H1 (cell line): ENCODE measurements at regions not wholly inside any gene's neighbourhood (a gene's known extent, or its start where the extent isn't known, plus 50 kb on each side); places are given as distances from the start of the nearest gene placed in this dataset.

ENCODE experiments used
- CTCF ChIA-PET: fragments of 300-600 bp; sonication (Branson Sonifier 250); formaldehyde crosslinking; loops from one replicate; lab custom pipeline; 2021; ENCODE audit not compliant: partially characterized antibody; lab: Charles Lee
- POLR2A ChIA-PET: fragments of 300-600 bp; sonication (Branson Sonifier 250); formaldehyde crosslinking; loops from one replicate; lab custom pipeline; 2021; ENCODE audit warnings: inconsistent platforms; ENCODE audit not compliant: partially characterized antibody; lab: Charles Lee
- DNase-seq, 2 experiments: peaks; one replicate each; pipeline versions ENCODE4 v3.0.0 to v3.0.0-alpha.2; 2010 to 2022; ENCODE audit warnings: low spot score in 2 of 2, low read depth in 1 of 2, mixed read lengths in 1 of 2
- FAIRE-seq: peaks from 2 replicates; lab custom pipeline; 2011; peaks lifted over from hg19 to GRCh38; lab: Jason Lieb, UNC
- H2AFZ ChIP-seq: 2 replicates; pipeline ENCODE4 v1.8.1; 2012; ENCODE audit warnings: low read length, inconsistent platforms
- H2AK5ac ChIP-seq: 2 replicates; pipeline ENCODE4 v1.6.1; 2013; ENCODE audit warnings: low read depth, low read length
- H2BK120ac ChIP-seq: replicated peaks from 2 replicates; pipeline ENCODE3; 2013; ENCODE audit warnings: low read depth, low read length, inconsistent platforms
- H2BK12ac ChIP-seq: 2 replicates; pipeline ENCODE4 v1.6.1; 2013; ENCODE audit warnings: low read depth, low read length
- H2BK15ac ChIP-seq: 2 replicates; pipeline ENCODE4 v1.6.1; 2013; ENCODE audit warnings: low read length
- H2BK20ac ChIP-seq: 2 replicates; pipeline ENCODE4 v1.6.1; 2013; ENCODE audit warnings: low read length
- H2BK5ac ChIP-seq: 2 replicates; pipeline ENCODE4 v1.6.1; 2013; ENCODE audit warnings: low read depth, low read length
- H3K14ac ChIP-seq: 2 replicates; pipeline ENCODE4 v1.6.1; 2013; ENCODE audit warnings: inconsistent platforms; ENCODE audit not compliant: insufficient read length
- H3K18ac ChIP-seq: 2 replicates; pipeline ENCODE4 v1.6.1; 2013; ENCODE audit warnings: low read length; ENCODE audit errors: extremely low read depth
- H3K23ac ChIP-seq: 2 replicates; pipeline ENCODE4 v1.6.1; 2013; ENCODE audit warnings: inconsistent platforms; ENCODE audit not compliant: insufficient read length
- H3K23me2 ChIP-seq: 2 replicates; pipeline ENCODE4 v1.6.1; 2013; ENCODE audit warnings: low read depth, low read length
- H3K27ac ChIP-seq: 2 replicates; pipeline ENCODE4 v1.6.1; 2011; ENCODE audit warnings: low read depth, low read length, inconsistent platforms
- H3K27me3 ChIP-seq, 4 experiments: replicated peaks in 1 of 4; 1 replicate in 1 of 4; 2 replicates in 3 of 4; pipeline versions ENCODE4 v1.6.1 to v1.8.1; 2011 to 2013; ENCODE audit warnings: low read length in 3 of 4, mild to moderate bottlenecking in 3 of 4, inconsistent platforms in 2 of 4, mixed read lengths in 2 of 4, moderate library complexity in 1 of 4; ENCODE audit not compliant: control insufficient read depth in 3 of 4, insufficient read depth in 3 of 4; ENCODE audit errors: extremely low read depth in 1 of 4
- H3K36me3 ChIP-seq, 4 experiments: 2 replicates each; pipeline versions ENCODE4 v1.6.1 to v1.8.1; 2011 to 2013; ENCODE audit warnings: mild to moderate bottlenecking in 4 of 4, low read length in 3 of 4, moderate library complexity in 2 of 4, control low read depth in 1 of 4, inconsistent platforms in 1 of 4; ENCODE audit not compliant: insufficient read depth in 4 of 4, control insufficient read depth in 2 of 4
- H3K4ac ChIP-seq: replicated peaks from 2 replicates; pipeline ENCODE3; 2013; ENCODE audit warnings: low read length, low read depth, mixed read lengths, inconsistent platforms; ENCODE audit not compliant: insufficient read length
- H3K4me1 ChIP-seq, 4 experiments: replicated peaks in 1 of 4; 1 replicate in 1 of 4; 2 replicates in 3 of 4; pipeline versions ENCODE4 v1.6.1 to v1.8.1; 2011 to 2013; ENCODE audit warnings: low read length in 3 of 4, inconsistent platforms in 2 of 4, mixed read lengths in 1 of 4; ENCODE audit not compliant: insufficient read depth in 4 of 4, control insufficient read depth in 3 of 4
- H3K4me2 ChIP-seq, 2 experiments: 2 replicates each; pipeline versions ENCODE4 v1.6.1 to v1.8.1; 2011 to 2013; ENCODE audit warnings: low read depth in 2 of 2, low read length in 2 of 2, control low read depth in 1 of 2, inconsistent platforms in 1 of 2, mild to moderate bottlenecking in 1 of 2; ENCODE audit not compliant: insufficient read depth in 1 of 2
- H3K4me3 ChIP-seq, 4 experiments: fragments of 200-600, 300-600 bp in 1 of 4; sonication (generic), shearing (Covaris generic), sonication (Bioruptor Twin) in 1 of 4; 2 replicates each; pipeline versions ENCODE4 v1.5.1 to v1.8.1; 2011 to 2016; ENCODE audit warnings: low read length in 4 of 4, low read depth in 3 of 4, control low read depth in 2 of 4, inconsistent platforms in 2 of 4, mild to moderate bottlenecking in 2 of 4, mixed read lengths in 1 of 4, moderate library complexity in 1 of 4; ENCODE audit not compliant: insufficient read depth in 2 of 4; ENCODE audit errors: extremely low read depth in 1 of 4
- H3K56ac ChIP-seq: replicated peaks from 2 replicates; pipeline ENCODE3; 2013; ENCODE audit warnings: low read depth, mild to moderate bottlenecking, mixed read lengths, low read length, inconsistent platforms; ENCODE audit not compliant: insufficient read length
- H3K79me1 ChIP-seq: 2 replicates; pipeline ENCODE4 v1.6.1; 2013; ENCODE audit warnings: low read depth, low read length, control low read depth
- H3K79me2 ChIP-seq, 2 experiments: 2 replicates each; pipeline versions ENCODE4 v1.6.1 to v1.8.1; 2012 to 2013; ENCODE audit warnings: low read length in 2 of 2, mild to moderate bottlenecking in 2 of 2, inconsistent platforms in 1 of 2; ENCODE audit not compliant: insufficient read depth in 2 of 2, control insufficient read depth in 1 of 2
- H3K9ac ChIP-seq, 4 experiments: replicated peaks in 1 of 4; 1 replicate in 1 of 4; 2 replicates in 3 of 4; pipeline versions ENCODE4 v1.6.1 to v1.8.1; 2011 to 2013; ENCODE audit warnings: low read depth in 3 of 4, low read length in 3 of 4, control low read depth in 2 of 4, mild to moderate bottlenecking in 2 of 4, moderate library complexity in 2 of 4, inconsistent platforms in 1 of 4; ENCODE audit errors: extremely low read depth in 1 of 4
- H3K9me3 ChIP-seq, 2 experiments: 2 replicates each; pipeline versions ENCODE4 v1.6.1 to v1.8.1; 2012 to 2013; ENCODE audit warnings: mild to moderate bottlenecking in 2 of 2, moderate library complexity in 2 of 2, control low read depth in 1 of 2, inconsistent platforms in 1 of 2, low read depth in 1 of 2, low read length in 1 of 2, mixed read lengths in 1 of 2; ENCODE audit not compliant: insufficient read depth in 2 of 2
- H4K20me1 ChIP-seq, 2 experiments: replicated peaks in 1 of 2; 2 replicates each; pipeline versions ENCODE3 to v1.8.1; 2011 to 2013; ENCODE audit warnings: inconsistent platforms in 2 of 2, low read length in 2 of 2, mild to moderate bottlenecking in 1 of 2; ENCODE audit not compliant: insufficient read depth in 2 of 2, control insufficient read depth in 1 of 2
- H4K5ac ChIP-seq: 2 replicates; pipeline ENCODE4 v1.6.1; 2013; ENCODE audit warnings: low read length, low read depth, mixed read lengths, inconsistent platforms; ENCODE audit not compliant: insufficient read length
- H4K8ac ChIP-seq: 2 replicates; pipeline ENCODE4 v1.8.0; 2013; ENCODE audit warnings: mild to moderate bottlenecking, moderate library complexity, low read length, inconsistent platforms; ENCODE audit not compliant: insufficient read depth; ENCODE audit errors: extremely low read depth
- H4K91ac ChIP-seq: replicated peaks from 2 replicates; pipeline ENCODE3; 2013; ENCODE audit warnings: low read length, mixed read lengths, inconsistent platforms; ENCODE audit not compliant: insufficient read length
- ATF3 ChIP-seq: IDR thresholded peaks from 2 replicates; pipeline ENCODE4 v1.6.1; 2011; ENCODE audit warnings: low read depth, mild to moderate bottlenecking, low read length; ENCODE audit not compliant: insufficient read depth
- BCL11A ChIP-seq, 2 experiments: IDR thresholded peaks; one replicate each; pipeline ENCODE4 v1.6.1; 2011; ENCODE audit warnings: low read depth in 2 of 2, low read length in 2 of 2, mild to moderate bottlenecking in 2 of 2
- CREB1 ChIP-seq: IDR thresholded peaks from 2 replicates; pipeline ENCODE4 v1.6.1; 2012; ENCODE audit warnings: inconsistent platforms
- E2F6 ChIP-seq: IDR thresholded peaks from 2 replicates; pipeline ENCODE4 v1.6.1; 2012; ENCODE audit warnings: inconsistent platforms
- EGR1 ChIP-seq: IDR thresholded peaks from 2 replicates; pipeline ENCODE4 v1.6.1; 2011; ENCODE audit warnings: low read depth, low read length, borderline replicate concordance
- EZH2 ChIP-seq: fragments of 200-600 bp; sonication (generic); IDR thresholded peaks from 2 replicates; pipeline ENCODE4 v1.7.1; 2012; ENCODE audit warnings: low read depth, mild to moderate bottlenecking, moderate library complexity, low read length, inconsistent platforms; ENCODE audit not compliant: severe bottlenecking
- KDM4A ChIP-seq: IDR thresholded peaks from one replicate; pipeline ENCODE4 v1.7.1; 2012; ENCODE audit warnings: low read depth, mild to moderate bottlenecking, moderate library complexity, low read length, inconsistent platforms; ENCODE audit not compliant: severe bottlenecking
- KDM5A ChIP-seq: fragments of 200-600 bp; IDR thresholded peaks from 2 replicates; pipeline ENCODE4 v1.7.1; 2012; ENCODE audit warnings: mild to moderate bottlenecking, low read length, inconsistent platforms, mixed read lengths
- MAFK ChIP-seq: IDR thresholded peaks from 2 replicates; pipeline ENCODE4 v1.6.1; 2012; ENCODE audit warnings: low read depth, mild to moderate bottlenecking, improper control_type of control experiment, low read length
- PHF8 ChIP-seq: fragments of 200-600 bp; sonication (generic); conservative IDR thresholded peaks from 2 replicates; pipeline ENCODE4 v1.7.1; 2012; ENCODE audit warnings: low read depth, mild to moderate bottlenecking, inconsistent platforms, low read length, moderate library complexity
- RBBP5 ChIP-seq: IDR thresholded peaks from 2 replicates; pipeline ENCODE4 v1.7.1; 2012; ENCODE audit warnings: low read depth, mild to moderate bottlenecking, inconsistent platforms, low read length, moderate library complexity, borderline replicate concordance
- RXRA ChIP-seq: IDR thresholded peaks from 2 replicates; pipeline ENCODE4 v1.6.1; 2011; ENCODE audit warnings: low read depth, mild to moderate bottlenecking, low read length, moderate library complexity; ENCODE audit not compliant: insufficient read depth
- SP2 ChIP-seq: IDR thresholded peaks from 2 replicates; pipeline ENCODE4 v1.6.1; 2012; ENCODE audit warnings: mild to moderate bottlenecking, low read length, inconsistent platforms
- YY1 ChIP-seq: IDR thresholded peaks from 2 replicates; pipeline ENCODE4 v1.6.1; 2011; ENCODE audit warnings: low read depth, mild to moderate bottlenecking, low read length
- WGBS, 2 experiments: shearing (Covaris generic) in 1 of 2; methylation state at CpG; one replicate each; pipeline versions ENCODE4 v1.1.6 to v1.1.7; 2013 to 2015; ENCODE audit warnings: low lambda C conversion rate in 2 of 2, mixed read lengths in 2 of 2, inconsistent platforms in 1 of 2, low coverage in 1 of 2, missing lambda C conversion rate in 1 of 2; ENCODE audit not compliant: insufficient replicate concordance in 2 of 2, insufficient coverage in 1 of 2, insufficient read length in 1 of 2; ENCODE audit errors: extremely low coverage in 1 of 2, missing lambda C conversion rate in 1 of 2; 5-methylcytosine and 5-hydroxymethylcytosine counted together

GRCh38 chr16:61324044-61324443 lies 712.2 kb downstream of the CDH8 start:
- H3K36me3 ChIP-seq: no peaks in the 10 kb centered on the region
- peak overlapping the region; percentile 96; the same call in 1 of the 2 replicates for H2AFZ ChIP-seq
- H3K23ac ChIP-seq: no peak overlapping the region
- H3K4me2 ChIP-seq: no peak overlapping the region
- H3K27me3 ChIP-seq: no peaks in the 10 kb centered on the region
- TF ChIP-seq E2F6 (no peak), EZH2 (no peak), RBBP5 (no peak), KDM5A (no peak), KDM4A (no peak), MAFK (no peak), EGR1 (no peak), BCL11A (IDR thresholded peaks at IDR 0.05; ENCODE audit: low read depth in 2 of 2, low read length in 2 of 2) (no peak), CREB1 (no peak), YY1 (no peak), PHF8 (no peak), ATF3 (no peak), RXRA (no peak), SP2 (no peak)
- FAIRE-seq: no peak
- CTCF ChIA-PET: no interaction called here
- H3K23me2 ChIP-seq: no peaks in the 10 kb centered on the region
- H3K18ac ChIP-seq: no peak overlapping the region
- H3K4me3 ChIP-seq: no peak overlapping the region
- no peak overlapping the region for H2BK12ac ChIP-seq
- H3K4me1 ChIP-seq: no peaks in the 10 kb centered on the region
- H2BK15ac ChIP-seq: no peak overlapping the region
- 89% methylated on average over 4 of the region's 4 CpGs; no CpG with 5 or more reads in 1 of the 2 experiments for WGBS, 2 experiments
- H2BK5ac ChIP-seq: no peak overlapping the region
- no peak overlapping the region for H2AK5ac ChIP-seq
- H3K9me3 ChIP-seq: no peaks in the 10 kb centered on the region
- H4K91ac ChIP-seq: no peak overlapping the region
- H3K56ac ChIP-seq: no peak overlapping the region
- no peak overlapping the region for H2BK20ac ChIP-seq
- no peak overlapping the region for H4K5ac ChIP-seq
- POLR2A ChIA-PET: no interaction called here
- H3K79me1 ChIP-seq: no peaks in the 10 kb centered on the region
- no peak overlapping the region for H2BK120ac ChIP-seq
- no peak overlapping the region for H3K27ac ChIP-seq
- no peak overlapping the region for H3K14ac ChIP-seq
- no peak overlapping the region for H3K4ac ChIP-seq
- H3K9ac ChIP-seq: no peak overlapping the region
- H4K20me1 ChIP-seq: no peaks in the 10 kb centered on the region
- no peaks in the 10 kb centered on the region for H3K79me2 ChIP-seq
- H4K8ac ChIP-seq: no peak overlapping the region
- no peak for DNase-seq
